HuH-7 (cell line): ENCODE measurements at regions not wholly inside any gene's neighbourhood (a gene's known extent, or its start where the extent isn't known, plus 50 kb on each side); places are given as distances from the start of the nearest gene placed in this dataset.
A peak's percentile ranks its signal among the peaks of the same experiment; 100 is the strongest.

Experiments
- DNase-seq: peaks from one replicate; pipeline ENCODE4 v3.0.0; 2011; ENCODE audit warnings: low spot score

GRCh38 chr4:60187428-60187827 is 1012.7 kb upstream of the ADGRL3 start:
- DNase-seq, result no peak

GRCh38 chr4:60189286-60189685 is 1010.8 kb upstream of the ADGRL3 start:
- no peak for DNase-seq

- no peak for DNase-seq
Observed at GRCh38 chr4:60194214-60194613, 1005.9 kb upstream of the ADGRL3 start.

- no peak for DNase-seq
Observed at GRCh38 chr4:60195256-60195655, 1004.9 kb upstream of the ADGRL3 start.

GRCh38 chr4:60201052-60201673 is 999.0 kb upstream of the ADGRL3 start:
- peak; percentile 1 for DNase-seq

- no peak for DNase-seq
Observed at GRCh38 chr4:60209588-60209987, 990.5 kb upstream of the ADGRL3 start.

- DNase-seq, result no peak
Observed at GRCh38 chr4:60215906-60216305, 984.2 kb upstream of the ADGRL3 start.

GRCh38 chr4:60216752-60217151 is 983.4 kb upstream of the ADGRL3 start:
- DNase-seq, result no peak

GRCh38 chr4:60221866-60222265 is 978.3 kb upstream of the ADGRL3 start:
- DNase-seq, result no peak

GRCh38 chr4:60223208-60223923 is 976.8 kb upstream of the ADGRL3 start:
- no peak for DNase-seq

- DNase-seq, result no peak
Observed at GRCh38 chr4:60241866-60242265, 958.3 kb upstream of the ADGRL3 start.

GRCh38 chr4:60249784-60250183 is 950.3 kb upstream of the ADGRL3 start:
- DNase-seq, result no peak

GRCh38 chr4:60250657-60251056 is 949.5 kb upstream of the ADGRL3 start:
- DNase-seq, result no peak

GRCh38 chr4:60259781-60260180 is 940.3 kb upstream of the ADGRL3 start:
- DNase-seq, result no peak

GRCh38 chr4:60266505-60266904 is 933.6 kb upstream of the ADGRL3 start:
- DNase-seq, result no peak

GRCh38 chr4:60296386-60296785 is 903.7 kb upstream of the ADGRL3 start:
- no peak for DNase-seq

- DNase-seq, result no peak
Observed at GRCh38 chr4:60313611-60314178, 886.4 kb upstream of the ADGRL3 start.

- no peak for DNase-seq
Observed at GRCh38 chr4:60314416-60314815, 885.7 kb upstream of the ADGRL3 start.

GRCh38 chr4:60315586-60315985 is 884.5 kb upstream of the ADGRL3 start:
- no peak for DNase-seq

- DNase-seq, result no peak
Observed at GRCh38 chr4:60326735-60327134, 873.4 kb upstream of the ADGRL3 start.

- no peak for DNase-seq
Observed at GRCh38 chr4:60327651-60328050, 872.5 kb upstream of the ADGRL3 start.

GRCh38 chr4:60344908-60345307 is 855.2 kb upstream of the ADGRL3 start:
- no peak for DNase-seq

GRCh38 chr4:60345392-60345791 is 854.7 kb upstream of the ADGRL3 start:
- no peak for DNase-seq
